NCI-H2227 (cell line): ENCODE measurements at regions not wholly inside any gene's neighbourhood (a gene's known extent, or its start where the extent isn't known, plus 50 kb on each side); places are given as distances from the start of the nearest gene placed in this dataset.
A peak's percentile ranks its signal among the peaks of the same experiment; 100 is the strongest.

Experiments
- DNase-seq: peaks from one replicate; lab custom pipeline; 2025; ENCODE audit not compliant: unreplicated experiment; lab: John Stamatoyannopoulos, UW

- no peak for DNase-seq
These were observed 74.6 kb upstream of the SPATA12 start for GRCh38 chr3:56985878-56986277.

- DNase-seq = no peak
These were observed 75.0 kb upstream of the SPATA12 start for GRCh38 chr3:56985460-56985859.

- no peak for DNase-seq
These were observed 77.0 kb upstream of the SPATA12 start for GRCh38 chr3:56983427-56983826.

DNA sequence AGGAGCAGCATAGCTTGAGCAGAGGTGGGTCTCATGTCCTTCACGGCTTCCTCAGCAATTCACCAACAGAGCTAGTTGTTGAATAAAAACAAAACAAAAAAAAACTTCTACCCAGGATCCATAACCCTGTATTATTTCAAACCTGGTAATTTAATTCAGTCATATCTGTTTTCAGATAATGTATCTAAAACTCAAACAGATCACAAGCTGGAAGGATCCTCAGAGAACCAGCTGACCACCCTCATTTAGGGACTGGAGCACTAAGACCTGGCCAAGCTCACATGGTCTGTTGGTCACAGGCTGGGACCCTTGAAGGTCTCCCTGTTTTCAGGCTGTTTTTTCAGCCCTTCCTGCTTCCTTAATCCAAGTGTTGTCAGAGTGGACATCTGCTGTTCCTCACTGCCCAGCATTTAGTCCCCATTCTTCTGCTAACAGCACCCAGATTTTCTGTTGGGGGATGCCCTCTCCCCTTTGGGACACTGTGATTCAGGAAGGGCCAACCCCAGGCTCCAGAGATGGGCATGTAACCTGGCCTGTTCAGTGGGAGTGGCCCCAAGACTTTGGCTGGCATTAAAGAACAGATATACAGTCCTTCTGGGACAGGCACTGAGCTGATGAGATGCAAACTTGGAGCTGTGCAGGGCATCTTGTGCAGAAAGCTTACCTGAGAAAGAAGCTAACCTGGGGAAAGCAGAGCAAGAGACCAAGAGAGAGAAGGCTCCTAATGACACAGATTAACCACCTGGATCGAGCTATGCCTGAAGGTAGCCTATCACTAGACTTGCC is 78.8 kb upstream of the SPATA12 start:
- DNase-seq = no peak

- no peak for DNase-seq
These were observed 79.6 kb upstream of the SPATA12 start for GRCh38 chr3:56980798-56981390.

- no peak for DNase-seq
These were observed 80.2 kb upstream of the SPATA12 start for GRCh38 chr3:56980243-56980642.

- DNase-seq = no peak
These were observed 80.7 kb upstream of the SPATA12 start for GRCh38 chr3:56979791-56980190.

- no peak for DNase-seq
These were observed 82.9 kb upstream of the SPATA12 start for GRCh38 chr3:56977561-56977889.

- DNase-seq = peak; percentile 84
These were observed 83.6 kb upstream of the SPATA12 start for GRCh38 chr3:56976651-56977560.

DNA sequence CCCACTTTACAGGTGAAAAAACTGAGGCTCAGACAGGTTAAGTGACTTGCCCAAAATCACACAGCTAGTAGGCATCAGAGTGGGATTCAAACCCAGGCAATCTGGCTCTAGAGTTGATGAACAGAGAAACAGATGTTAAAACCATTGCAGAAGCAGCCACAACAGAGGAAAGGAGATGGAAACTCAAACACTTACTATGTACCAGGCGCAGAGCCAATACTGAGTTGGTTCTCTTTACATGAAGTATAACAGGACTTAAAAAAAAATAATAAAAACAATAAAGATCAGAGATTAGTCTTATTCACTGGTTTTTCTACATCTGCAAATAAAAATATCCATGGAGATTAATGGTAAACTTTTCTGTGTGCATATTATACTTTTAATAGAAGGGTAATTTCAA is 84.9 kb upstream of the SPATA12 start:
- no peak for DNase-seq

DNA sequence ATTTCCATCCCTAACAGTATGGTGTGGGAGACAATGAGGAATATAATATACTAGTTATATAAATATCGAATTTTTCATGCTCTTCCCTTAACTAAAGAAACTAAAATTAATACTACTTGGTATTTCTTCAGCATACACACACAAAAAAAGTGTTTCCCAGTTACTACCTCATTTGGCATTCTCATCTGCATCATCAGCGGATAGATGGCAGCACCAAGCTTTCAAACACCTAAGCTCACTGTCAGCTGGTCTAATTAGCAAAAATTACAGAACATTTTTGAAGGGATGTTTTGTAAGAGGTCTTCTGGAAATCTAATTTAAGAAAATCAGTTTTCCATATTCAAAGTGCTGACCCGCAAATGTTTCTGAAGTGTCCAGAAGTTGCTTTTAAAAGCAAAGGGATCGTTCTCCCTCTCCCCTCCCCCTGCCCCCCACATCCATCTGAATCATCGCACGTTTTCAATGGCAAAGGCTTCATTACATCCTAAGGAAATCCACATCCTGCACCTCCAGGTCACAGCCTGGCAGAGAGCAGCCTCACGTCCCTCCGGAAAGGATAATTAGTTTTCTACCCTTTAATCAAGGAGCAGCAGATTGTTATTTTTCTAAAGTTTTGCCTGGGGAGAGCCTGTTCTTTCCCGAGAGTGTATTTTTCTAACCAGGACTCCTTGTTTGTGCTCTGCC is 86.1 kb upstream of the SPATA12 start:
- peak; percentile 39 for DNase-seq

GRCh38 chr3:56971816-56972215 is 88.6 kb upstream of the SPATA12 start:
- DNase-seq = no peak

GRCh38 chr3:56971261-56971660 is 89.2 kb upstream of the SPATA12 start:
- no peak for DNase-seq

DNA sequence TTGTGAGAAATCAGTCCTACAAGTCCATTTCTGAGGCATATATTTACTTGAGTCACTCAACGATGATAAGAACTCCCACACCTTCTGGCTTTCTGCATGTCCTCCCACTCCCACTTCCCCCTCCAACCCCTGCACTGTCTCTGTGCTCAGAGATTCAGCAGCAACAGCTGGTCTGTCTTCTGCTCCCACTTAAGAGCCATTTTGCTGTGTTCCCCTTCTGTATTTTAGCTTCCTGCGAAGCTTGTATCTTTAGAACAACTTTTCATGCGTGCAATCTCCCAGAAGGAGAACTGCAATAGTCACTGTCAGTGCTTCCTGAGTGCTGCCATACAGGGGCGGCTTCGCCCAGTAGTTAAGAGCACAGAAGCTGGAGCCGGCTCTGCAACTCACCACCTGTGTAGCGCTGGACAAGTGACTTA is 90.0 kb upstream of the SPATA12 start:
- DNase-seq = no peak

DNA sequence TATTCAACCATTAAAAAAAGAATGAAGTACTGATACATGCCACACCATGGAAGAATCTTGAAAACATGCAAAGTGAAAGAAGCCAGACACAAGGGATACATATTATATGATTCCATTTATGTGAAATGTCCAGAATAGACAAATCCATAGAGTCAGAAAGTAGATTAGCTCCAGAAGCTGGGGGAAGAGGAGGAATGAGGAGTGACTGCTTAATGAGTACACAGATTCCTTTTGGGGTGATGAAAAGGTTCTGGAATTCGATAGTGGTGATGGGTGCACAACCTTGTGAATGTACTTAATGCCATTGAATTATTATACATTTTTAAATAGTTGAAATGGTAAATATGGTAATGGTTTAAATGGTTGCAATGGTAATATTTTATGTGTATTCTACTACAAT is 90.6 kb upstream of the SPATA12 start:
- DNase-seq = no peak

DNA sequence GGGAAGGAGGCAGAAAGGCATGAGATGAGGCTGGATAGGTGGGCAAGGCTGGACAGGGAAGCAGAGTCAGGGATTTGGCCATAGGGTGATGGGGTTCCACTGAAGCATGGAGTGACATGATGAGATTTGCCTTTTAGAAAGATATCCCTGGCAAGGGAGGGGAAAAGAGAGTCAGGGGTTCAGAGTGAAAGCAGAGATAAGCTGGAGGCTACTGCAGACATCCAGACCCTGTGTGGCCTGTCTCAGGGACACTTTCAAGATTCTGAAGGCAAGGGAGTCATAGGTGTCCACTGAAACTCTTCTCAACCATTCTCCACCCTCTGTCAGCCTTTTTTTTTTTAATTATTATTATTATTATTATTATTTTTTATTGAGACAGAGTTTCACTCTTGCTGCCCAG is 94.0 kb upstream of the SPATA12 start:
- DNase-seq = no peak

GRCh38 chr3:56966104-56966503 is 94.4 kb upstream of the SPATA12 start:
- DNase-seq = no peak

DNA sequence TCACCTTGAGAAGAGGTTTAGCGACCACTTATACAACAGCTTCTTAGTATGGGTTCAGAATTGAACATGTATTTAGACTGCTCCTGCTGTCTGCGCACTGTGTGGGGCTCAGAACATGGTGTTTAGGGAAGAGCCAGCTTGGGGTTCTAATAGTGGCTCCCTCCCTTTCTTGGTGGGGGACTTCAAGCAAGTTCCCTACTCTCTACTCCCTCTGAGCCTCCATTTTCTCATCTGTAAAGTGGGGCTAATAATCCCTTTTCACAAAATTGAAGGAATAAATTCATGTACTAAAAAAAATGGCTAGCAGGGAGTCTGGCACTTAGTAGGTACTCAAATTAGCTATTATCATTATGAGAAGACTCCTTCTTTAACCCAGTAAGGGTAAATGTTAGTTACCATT is 97.5 kb upstream of the SPATA12 start:
- DNase-seq = no peak

GRCh38 chr3:56962206-56962605 is 98.3 kb upstream of the SPATA12 start:
- peak; percentile 71 for DNase-seq

GRCh38 chr3:56960234-56960917 is 100.1 kb upstream of the SPATA12 start:
- DNase-seq = no peak

DNA sequence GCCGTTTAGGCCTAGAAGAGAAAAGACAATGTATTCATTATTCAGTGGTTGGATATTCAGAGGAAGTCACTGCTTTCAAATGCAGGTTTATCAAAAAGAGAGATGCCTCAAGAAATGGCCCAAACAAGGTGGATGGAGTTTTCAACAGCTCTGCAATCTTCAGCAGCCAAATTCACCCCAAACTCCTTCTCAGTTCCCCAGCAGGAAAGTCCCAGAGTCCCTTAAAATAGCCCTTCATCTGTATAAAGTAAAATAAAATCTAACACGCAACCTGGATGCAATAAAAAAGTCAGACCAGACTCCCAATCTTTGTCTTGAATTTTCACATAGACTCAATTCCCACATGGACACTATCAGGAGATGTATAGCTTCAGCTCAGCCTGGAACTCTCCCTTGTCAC is 101.6 kb upstream of the SPATA12 start:
- DNase-seq = no peak
